ENCODE measurements at regions not wholly inside any gene's neighbourhood (a gene's known extent, or its start where the extent isn't known, plus 50 kb on each side); places are given as distances from the start of the nearest gene placed in this dataset.

DNA sequence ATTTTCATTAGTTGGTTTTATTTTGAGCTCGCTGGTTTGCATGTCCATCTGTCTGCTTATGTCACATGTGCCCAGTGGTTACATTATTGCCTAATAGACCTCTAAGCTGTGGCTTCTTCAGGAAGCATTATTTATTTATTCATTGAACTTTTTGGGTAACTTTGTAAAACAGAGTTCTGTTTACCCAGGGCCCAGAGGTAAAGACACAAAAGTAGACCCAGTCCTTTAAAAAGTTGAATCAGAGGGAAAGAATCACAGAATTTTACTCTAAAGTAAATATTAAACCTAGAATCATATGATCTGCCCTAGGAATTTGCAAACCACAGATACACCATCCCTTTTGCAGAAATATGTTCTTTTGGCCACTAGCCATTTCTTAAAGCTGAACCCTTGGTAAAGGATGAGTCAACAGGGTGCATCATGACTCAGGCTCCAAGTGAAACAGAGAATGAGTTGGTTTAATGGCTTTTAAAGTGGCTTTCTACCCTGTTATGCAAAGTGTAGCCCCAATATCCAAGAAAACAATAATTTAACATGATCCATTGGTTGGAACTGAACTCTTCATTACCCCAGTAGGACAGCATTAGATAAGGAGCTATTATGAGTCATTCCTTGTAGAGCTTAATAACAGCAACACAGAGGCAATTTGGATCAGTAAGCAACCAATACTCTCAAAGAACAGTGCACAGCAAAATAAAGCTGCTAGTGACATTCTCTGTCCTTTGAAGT, 236.3 kb downstream of the KCNJ2 start:
- TF ChIP-seq, protein P1, sequence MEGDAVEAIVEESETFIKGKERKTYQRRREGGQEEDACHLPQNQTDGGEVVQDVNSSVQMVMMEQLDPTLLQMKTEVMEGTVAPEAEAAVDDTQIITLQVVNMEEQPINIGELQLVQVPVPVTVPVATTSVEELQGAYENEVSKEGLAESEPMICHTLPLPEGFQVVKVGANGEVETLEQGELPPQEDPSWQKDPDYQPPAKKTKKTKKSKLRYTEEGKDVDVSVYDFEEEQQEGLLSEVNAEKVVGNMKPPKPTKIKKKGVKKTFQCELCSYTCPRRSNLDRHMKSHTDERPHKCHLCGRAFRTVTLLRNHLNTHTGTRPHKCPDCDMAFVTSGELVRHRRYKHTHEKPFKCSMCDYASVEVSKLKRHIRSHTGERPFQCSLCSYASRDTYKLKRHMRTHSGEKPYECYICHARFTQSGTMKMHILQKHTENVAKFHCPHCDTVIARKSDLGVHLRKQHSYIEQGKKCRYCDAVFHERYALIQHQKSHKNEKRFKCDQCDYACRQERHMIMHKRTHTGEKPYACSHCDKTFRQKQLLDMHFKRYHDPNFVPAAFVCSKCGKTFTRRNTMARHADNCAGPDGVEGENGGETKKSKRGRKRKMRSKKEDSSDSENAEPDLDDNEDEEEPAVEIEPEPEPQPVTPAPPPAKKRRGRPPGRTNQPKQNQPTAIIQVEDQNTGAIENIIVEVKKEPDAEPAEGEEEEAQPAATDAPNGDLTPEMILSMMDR (IDR thresholded peaks at IDR 0.05; ENCODE audit: insufficient read depth, low read length, poor library complexity, severe bottlenecking): no peak
- TF ChIP-seq EZH2phosphoT487 (conservative IDR thresholded peaks at IDR 0.05; ENCODE audit: low read length): no peak
